Caki2 (cell line): ENCODE measurements at regions not wholly inside any gene's neighbourhood (a gene's known extent, or its start where the extent isn't known, plus 50 kb on each side); places are given as distances from the start of the nearest gene placed in this dataset.

Source experiments
- DNase-seq: peaks from one replicate; pipeline ENCODE4 v3.0.0-alpha.2; 2015; ENCODE audit warnings: low read depth
- in situ Hi-C: cut with HindIII; loops from 2 replicates; pipeline ENCODE4 v1.10.0; 2016; ENCODE audit warnings: low sequenced_read_pairs, low pct_unique_long_range_greater_than_20kb, mixed read lengths

GRCh38 chr1:59005491-59006288 is 221.8 kb upstream of the JUN start:
- in situ Hi-C loops: no loop called here
- no peak for DNase-seq

- in situ Hi-C loops: no loop called here
- no peak for DNase-seq
Measured at GRCh38 chr1:59006289-59006658, 222.4 kb upstream of the JUN start.

- DNase-seq: no peak
- in situ Hi-C loops: no loop called here
Measured at GRCh38 chr1:59006932-59007331, 223.1 kb upstream of the JUN start.

GRCh38 chr1:59007429-59007819 is 223.6 kb upstream of the JUN start:
- DNase-seq: no peak
- in situ Hi-C loops: no loop called here

GRCh38 chr1:59007820-59008598 is 224.2 kb upstream of the JUN start:
- no peak for DNase-seq
- in situ Hi-C loops: no loop called here

GRCh38 chr1:59008599-59009347 is 224.9 kb upstream of the JUN start:
- in situ Hi-C loops: no loop called here
- no peak for DNase-seq

GRCh38 chr1:59011663-59012062 is 227.8 kb upstream of the JUN start:
- no peak for DNase-seq
- in situ Hi-C loops: no loop called here

- in situ Hi-C loops: no loop called here
- DNase-seq: no peak
Measured at GRCh38 chr1:59012378-59012777, 228.5 kb upstream of the JUN start.

- in situ Hi-C loops: no loop called here
- DNase-seq: peak; percentile 39
Measured at GRCh38 chr1:59013276-59013927, 229.6 kb upstream of the JUN start.

- in situ Hi-C loops: no loop called here
- no peak for DNase-seq
Measured at GRCh38 chr1:59013928-59014279, 230.1 kb upstream of the JUN start.

- in situ Hi-C loops: no loop called here
Measured at GRCh38 chr1:59014827-59015226, 231.0 kb upstream of the JUN start.

GRCh38 chr1:59015708-59016107 is 231.9 kb upstream of the JUN start:
- no peak for DNase-seq
- in situ Hi-C loops: no loop called here

More at GRCh38 chr1:59014827-59015226, 231.0 kb upstream of the JUN start:
- no peak for DNase-seq

GRCh38 chr1:59016390-59016789 is 232.5 kb upstream of the JUN start:
- DNase-seq: no peak
- in situ Hi-C loops: no loop called here

GRCh38 chr1:59017501-59018231 is 233.8 kb upstream of the JUN start:
- in situ Hi-C loops: no loop called here
- DNase-seq: no peak

GRCh38 chr1:59018446-59018845 is 234.6 kb upstream of the JUN start:
- in situ Hi-C loops: no loop called here

GRCh38 chr1:59018860-59019259 is 235.0 kb upstream of the JUN start:
- in situ Hi-C loops: no loop called here
- DNase-seq: no peak

More at GRCh38 chr1:59018446-59018845, 234.6 kb upstream of the JUN start:
- no peak for DNase-seq

GRCh38 chr1:59020151-59020997 is 236.5 kb upstream of the JUN start:
- peak; percentile 51 for DNase-seq
- in situ Hi-C loops: no loop called here
